H9 (cell line): ENCODE measurements at regions not wholly inside any gene's neighbourhood (a gene's known extent, or its start where the extent isn't known, plus 50 kb on each side); places are given as distances from the start of the nearest gene placed in this dataset.

Experiments
- DNase-seq: peaks from one replicate; pipeline ENCODE4 v3.0.0-alpha.2; 2017
- H2AFZ ChIP-seq: one replicate; pipeline ENCODE4 v1.6.1; 2013; ENCODE audit warnings: mild to moderate bottlenecking, low read length, control low read depth, moderate library complexity
- H2AK5ac ChIP-seq: 2 replicates; pipeline ENCODE4 v1.6.1; 2013; ENCODE audit warnings: low read length, control low read depth, mixed read lengths; ENCODE audit not compliant: insufficient read length
- H2BK120ac ChIP-seq: one replicate; pipeline ENCODE4 v1.6.1; 2013; ENCODE audit warnings: low read depth, mild to moderate bottlenecking, low read length, control low read depth, inconsistent platforms; ENCODE audit not compliant: poor library complexity, severe bottlenecking
- H2BK12ac ChIP-seq: 2 replicates; pipeline ENCODE4 v1.6.1; 2013; ENCODE audit warnings: low read length, control low read depth, mixed read lengths, low read depth; ENCODE audit not compliant: insufficient read length
- H2BK15ac ChIP-seq: 2 replicates; pipeline ENCODE4 v1.6.1; 2013; ENCODE audit warnings: low read depth, low read length, control low read depth
- H2BK20ac ChIP-seq: one replicate; pipeline ENCODE4 v1.6.1; 2013; ENCODE audit warnings: low read depth, mild to moderate bottlenecking, low read length, control low read depth, inconsistent platforms; ENCODE audit not compliant: poor library complexity, severe bottlenecking
- H2BK5ac ChIP-seq: 2 replicates; pipeline ENCODE4 v1.6.1; 2013; ENCODE audit warnings: low read length, control low read depth, mixed read lengths; ENCODE audit not compliant: insufficient read length
- H3K14ac ChIP-seq: 2 replicates; pipeline ENCODE4 v1.6.1; 2013; ENCODE audit warnings: low read length, control low read depth; ENCODE audit not compliant: insufficient read depth
- H3K18ac ChIP-seq: 2 replicates; pipeline ENCODE4 v1.6.1; 2013; ENCODE audit warnings: low read depth, mild to moderate bottlenecking, mixed read lengths, low read length, control low read depth; ENCODE audit not compliant: insufficient read length
- H3K23ac ChIP-seq: 2 replicates; pipeline ENCODE4 v1.6.1; 2013; ENCODE audit warnings: low read length, control low read depth, mixed read lengths, low read depth; ENCODE audit not compliant: insufficient read length
- H3K23me2 ChIP-seq: 2 replicates; pipeline ENCODE4 v1.6.1; 2013; ENCODE audit warnings: low read depth, mild to moderate bottlenecking, mixed read lengths, low read length, control low read depth; ENCODE audit not compliant: insufficient read length, poor library complexity, severe bottlenecking
- H3K27ac ChIP-seq: 2 replicates; pipeline ENCODE4 v1.5.1; 2013; ENCODE audit warnings: low read length, control low read depth, mixed read lengths, low read depth; ENCODE audit not compliant: insufficient read length
- H3K27me3 ChIP-seq: 2 replicates; pipeline ENCODE4 v1.6.1; 2013; ENCODE audit warnings: low read length, control low read depth, inconsistent platforms; ENCODE audit not compliant: insufficient read depth
- H3K4ac ChIP-seq: 2 replicates; pipeline ENCODE4 v1.6.1; 2013; ENCODE audit warnings: low read depth, mild to moderate bottlenecking, control low read depth, inconsistent platforms, low read length, moderate library complexity
- H3K4me1 ChIP-seq: 2 replicates; pipeline ENCODE4 v1.6.1; 2013; ENCODE audit warnings: low read length, control low read depth, inconsistent platforms; ENCODE audit not compliant: insufficient read depth
- H3K4me2 ChIP-seq: 2 replicates; pipeline ENCODE4 v1.6.1; 2013; ENCODE audit warnings: low read length, control low read depth, mixed read lengths; ENCODE audit not compliant: insufficient read length, insufficient read depth
- H3K56ac ChIP-seq: 2 replicates; pipeline ENCODE4 v1.6.1; 2013; ENCODE audit warnings: low read depth, mild to moderate bottlenecking, mixed read lengths, low read length, control low read depth; ENCODE audit not compliant: insufficient read length
- H3K79me1 ChIP-seq: 2 replicates; pipeline ENCODE4 v1.6.1; 2013; ENCODE audit warnings: low read depth, mild to moderate bottlenecking, moderate library complexity, low read length, control low read depth, inconsistent platforms; ENCODE audit not compliant: insufficient read depth, poor library complexity, severe bottlenecking
- H3K79me2 ChIP-seq: 2 replicates; pipeline ENCODE4 v1.6.1; 2013; ENCODE audit warnings: low read length, control low read depth, inconsistent platforms; ENCODE audit not compliant: insufficient read depth
- H3K9ac ChIP-seq: 2 replicates; pipeline ENCODE4 v1.6.1; 2013; ENCODE audit warnings: low read length, control low read depth, mixed read lengths; ENCODE audit not compliant: insufficient read length; ENCODE audit errors: extremely low read depth
- H3K9me3 ChIP-seq: one replicate; pipeline ENCODE4 v1.6.1; 2013; ENCODE audit warnings: low read depth, low read length, inconsistent platforms; ENCODE audit not compliant: control insufficient read depth
- H3T11ph ChIP-seq: one replicate; pipeline ENCODE4 v1.6.1; 2013; ENCODE audit warnings: mild to moderate bottlenecking, low read length, control low read depth, inconsistent platforms
- H4K20me1 ChIP-seq: one replicate; pipeline ENCODE4 v1.6.1; 2013; ENCODE audit not compliant: control insufficient read depth, insufficient read length, insufficient read depth
- H4K5ac ChIP-seq: 2 replicates; pipeline ENCODE4 v1.6.1; 2013; ENCODE audit warnings: low read depth, mild to moderate bottlenecking, mixed read lengths, low read length, control low read depth; ENCODE audit not compliant: insufficient read length
- H4K8ac ChIP-seq: replicated peaks from 2 replicates; pipeline ENCODE4 v1.6.1; 2013; ENCODE audit warnings: low read length, control low read depth, mixed read lengths, low read depth; ENCODE audit not compliant: insufficient read length
- H4K91ac ChIP-seq: 2 replicates; pipeline ENCODE4 v1.6.1; 2013; ENCODE audit warnings: low read depth, mild to moderate bottlenecking, moderate library complexity, mixed read lengths, low read length, control low read depth; ENCODE audit not compliant: insufficient read length
- H3K27ac Mint-ChIP-seq, 3 experiments: 2 replicates in 2 of 3; 3 replicates in 1 of 3; pipeline ENCODE4 v1.8.0; 2020 to 2021; ENCODE audit warnings: mixed read lengths in 3 of 3, mild to moderate bottlenecking in 1 of 3, moderate library complexity in 1 of 3
- H3K27me3 Mint-ChIP-seq: 2 replicates; pipeline ENCODE4 v1.8.0; 2021; ENCODE audit warnings: low read depth, mild to moderate bottlenecking, moderate library complexity, mixed read lengths
- H3K36me3 Mint-ChIP-seq, 3 experiments: 2 replicates in 2 of 3; 3 replicates in 1 of 3; pipeline ENCODE4 v1.8.0; 2020 to 2021; ENCODE audit warnings: low read depth in 3 of 3, mixed read lengths in 3 of 3; ENCODE audit not compliant: insufficient read depth in 1 of 3
- H3K4me1 Mint-ChIP-seq, 2 experiments: 2 replicates each; pipeline ENCODE4 v1.8.0; 2020; ENCODE audit warnings: mixed read lengths in 2 of 2
- H3K4me3 Mint-ChIP-seq, 2 experiments: 2 replicates in 1 of 2; 3 replicates in 1 of 2; pipeline ENCODE4 v1.8.0; 2020 to 2021; ENCODE audit warnings: mild to moderate bottlenecking in 2 of 2, mixed read lengths in 2 of 2, moderate library complexity in 1 of 2
- H3K9me3 Mint-ChIP-seq, 2 experiments: 2 replicates in 1 of 2; 3 replicates in 1 of 2; pipeline ENCODE4 v1.8.0; 2020; ENCODE audit warnings: mild to moderate bottlenecking in 2 of 2, mixed read lengths in 2 of 2, moderate library complexity in 1 of 2
- CTCF ChIP-seq: fragments of 200-600 bp; sonication (generic); conservative IDR thresholded peaks from 3 replicates; pipeline ENCODE4 v1.8.0; 2021; ENCODE audit warnings: antibody characterized with exemption, mild to moderate bottlenecking
- WGBS: extraction: QIAGEN DNeasy Blood & Tissue Kit; methylation state at CpG from one replicate; pipeline ENCODE4 v1.1.7; 2013; ENCODE audit warnings: missing lambda C conversion rate, low lambda C conversion rate, mixed read lengths; ENCODE audit not compliant: insufficient read length; ENCODE audit errors: extremely low coverage; 5-methylcytosine and 5-hydroxymethylcytosine counted together

GRCh38 chr14:82500222-82500621 is 966.6 kb upstream of the SEL1L start:
- Histone ChIP-seq H3K9me3 (no peaks in the 10 kb centered on the region), H3K23me2 (no peaks in the 10 kb centered on the region), H4K8ac (no peak overlapping the region), H3K27ac (no peak overlapping the region), H4K91ac (no peak overlapping the region), H3K79me2 (no peaks in the 10 kb centered on the region), H2BK12ac (no peak overlapping the region), H3K79me1 (no peaks in the 10 kb centered on the region), H2BK20ac (no peak overlapping the region), H2BK5ac (no peak overlapping the region), H2AFZ (no peak overlapping the region), H4K5ac (no peak overlapping the region), H3T11ph (no peak overlapping the region), H4K20me1 (no peaks in the 10 kb centered on the region), H3K4me2 (no peak overlapping the region), H2BK15ac (no peak overlapping the region), H3K23ac (no peak overlapping the region), H3K14ac (no peak overlapping the region), H3K27me3 (no peaks in the 10 kb centered on the region), H3K4me1 (no peaks in the 10 kb centered on the region), H3K9ac (no peak overlapping the region), H3K4ac (no peak overlapping the region), H2AK5ac (no peak overlapping the region), H2BK120ac (no peak overlapping the region), H3K56ac (no peak overlapping the region), H3K18ac (no peak overlapping the region)
- H3K9me3 Mint-ChIP-seq = no peaks in the 10 kb centered on the region
- no peak for TF ChIP-seq CTCF
- DNase-seq = no peak
- H3K4me1 Mint-ChIP-seq = 0 out of 4 replicates have a peak, but pooled peaks cover 0 to 2% of the 10 kb centered on the region in 2 experiments
- H3K36me3 Mint-ChIP-seq = no peaks in the 10 kb centered on the region
- H3K4me3 Mint-ChIP-seq = no peak overlapping the region
- no CpG with 5 or more reads among the region's 1 CpG for WGBS
- no peak overlapping the region for H3K27ac Mint-ChIP-seq
- no peaks in the 10 kb centered on the region for H3K27me3 Mint-ChIP-seq
